B cell (primary cell): ENCODE measurements at regions not wholly inside any gene's neighbourhood (a gene's known extent, or its start where the extent isn't known, plus 50 kb on each side); places are given as distances from the start of the nearest gene placed in this dataset.

Source experiments
- ATAC-seq: fragments of 200-7000 bp; cut with Tn5 transposase; one replicate; pipeline ENCODE4 v1.10.0; 2021; ENCODE audit warnings: low read depth, mild to moderate bottlenecking, moderate number of reproducible peaks, moderate library complexity
- CTCF ChIA-PET: fragments of 350-600 bp; sonication (Branson Sonifier 250); formaldehyde crosslinking; loops from one replicate; lab custom pipeline; 2021; ENCODE audit warnings: antibody characterized with exemption, inconsistent platforms; lab: Charles Lee
- POLR2A ChIA-PET: fragments of 350-600 bp; sonication (Branson Sonifier 250); formaldehyde crosslinking; loops from one replicate; lab custom pipeline; 2021; ENCODE audit warnings: antibody characterized with exemption; lab: Charles Lee
- DNase-seq: peaks from one replicate; pipeline ENCODE4 v3.0.0; 2013
- H2AFZ ChIP-seq: 2 replicates; pipeline ENCODE4 v1.6.1; 2012; ENCODE audit warnings: mild to moderate bottlenecking, low read depth, low read length; ENCODE audit not compliant: insufficient read depth, poor library complexity, severe bottlenecking
- H3K27ac ChIP-seq, 2 donors: 1 replicate in 1 of 2; 2 replicates in 1 of 2; pipeline ENCODE4 v1.5.1; 2012 to 2013; ENCODE audit warnings: low read length in 2 of 2, mild to moderate bottlenecking in 2 of 2, moderate library complexity in 1 of 2
- H3K27me3 ChIP-seq, 4 experiments: fragments of 200-600 bp in 1 of 4; sonication (generic) in 1 of 4; replicated peaks in 1 of 4; 1 replicate in 2 of 4; 2 replicates in 2 of 4; pipeline versions ENCODE4 v1.6.1 to v1.7.0; 2013 to 2016; ENCODE audit warnings: low read length in 3 of 4, mild to moderate bottlenecking in 2 of 4, mixed read lengths in 1 of 4, moderate library complexity in 1 of 4; ENCODE audit not compliant: insufficient read depth in 4 of 4, control insufficient read depth in 3 of 4; ENCODE audit errors: control extremely low read depth in 1 of 4
- H3K36me3 ChIP-seq, 2 experiments: replicated peaks in 1 of 2; 1 replicate in 1 of 2; 2 replicates in 1 of 2; pipeline versions ENCODE4 v1.6.1 to v1.7.1; 2013; ENCODE audit warnings: low read length in 1 of 2; ENCODE audit not compliant: insufficient read depth in 2 of 2, control insufficient read depth in 1 of 2; ENCODE audit errors: control extremely low read depth in 1 of 2, extremely low read depth in 1 of 2
- H3K4me1 ChIP-seq, 2 donors: fragments of 200-600 bp in 1 of 2; sonication (generic) in 1 of 2; 1 replicate in 1 of 2; 2 replicates in 1 of 2; pipeline versions ENCODE4 v1.5.1 to v1.6.1; 2013 to 2017; ENCODE audit warnings: low read length in 2 of 2; ENCODE audit not compliant: control insufficient read depth in 2 of 2, insufficient read depth in 2 of 2
- H3K4me2 ChIP-seq: replicated peaks from 2 replicates; pipeline ENCODE3; 2012; ENCODE audit warnings: mild to moderate bottlenecking, low read depth, low read length; ENCODE audit not compliant: poor library complexity, severe bottlenecking
- H3K4me3 ChIP-seq, 5 experiments: fragments of 200-600 bp in 1 of 5; sonication (generic) in 1 of 5; 1 replicate in 3 of 5; 2 replicates in 2 of 5; pipeline versions ENCODE4 v1.5.1 to v1.7.0; 2011 to 2016; ENCODE audit warnings: low read length in 4 of 5, mild to moderate bottlenecking in 4 of 5, low read depth in 2 of 5, control low read depth in 1 of 5, moderate library complexity in 1 of 5; ENCODE audit not compliant: insufficient read depth in 1 of 5; ENCODE audit errors: control extremely low read depth in 1 of 5, extremely low read depth in 1 of 5
- H3K79me2 ChIP-seq: fragments of 200-600 bp; sonication (generic); one replicate; pipeline ENCODE4 v1.6.0; 2016; ENCODE audit warnings: low read length; ENCODE audit not compliant: control insufficient read depth, insufficient read depth
- H3K9ac ChIP-seq: fragments of 200-600 bp; sonication (generic); 2 replicates; pipeline ENCODE4 v1.6.1; 2017; ENCODE audit warnings: mild to moderate bottlenecking, low read length, moderate library complexity
- H3K9me3 ChIP-seq, 3 donors: one replicate each; pipeline versions ENCODE4 v1.6.1 to v1.7.1; 2013; ENCODE audit warnings: low read length in 2 of 3; ENCODE audit not compliant: control insufficient read depth in 2 of 3, insufficient read depth in 1 of 3; ENCODE audit errors: control extremely low read depth in 1 of 3
- H4K20me1 ChIP-seq: 2 replicates; pipeline ENCODE4 v1.6.0; 2012; ENCODE audit warnings: mild to moderate bottlenecking, low read length; ENCODE audit not compliant: insufficient read depth, control insufficient read depth, poor library complexity, severe bottlenecking
- H3K27ac Mint-ChIP-seq: one replicate; pipeline ENCODE4 v1.8.0; 2021; ENCODE audit warnings: mixed read lengths
- H3K27me3 Mint-ChIP-seq: one replicate; pipeline ENCODE4 v1.8.0; 2021; ENCODE audit warnings: mixed read lengths
- H3K4me1 Mint-ChIP-seq: one replicate; pipeline ENCODE4 v1.8.0; 2021; ENCODE audit warnings: mixed read lengths
- H3K4me3 Mint-ChIP-seq: one replicate; pipeline ENCODE4 v1.8.0; 2021; ENCODE audit warnings: mixed read lengths
- H3K9me3 Mint-ChIP-seq: one replicate; pipeline ENCODE4 v1.8.0; 2022; ENCODE audit warnings: mixed read lengths; ENCODE audit not compliant: insufficient read depth
- CTCF ChIP-seq: fragments of 200-600 bp; IDR thresholded peaks from one replicate; pipeline ENCODE4 v1.8.0; 2022; ENCODE audit warnings: antibody characterized with exemption, mild to moderate bottlenecking
- EZH2 ChIP-seq: IDR thresholded peaks from 2 replicates; pipeline ENCODE4 v1.6.1; 2012; ENCODE audit warnings: borderline replicate concordance, low read depth, mild to moderate bottlenecking, moderate library complexity, low read length; ENCODE audit not compliant: insufficient read depth, poor library complexity, severe bottlenecking
- WGBS: methylation state at CpG from one replicate; pipeline ENCODE4 v1.1.5; 2013; ENCODE audit warnings: missing lambda C conversion rate; ENCODE audit not compliant: insufficient coverage; 5-methylcytosine and 5-hydroxymethylcytosine counted together
- intact Hi-C: fragments of 100-400 bp; cut with micrococcal nuclease; formaldehyde crosslinking; loops from one replicate; pipeline ENCODE4 v1.10.0; 2022

GRCh38 chrX:124203311-124203710, 129.1 kb upstream of the TEX13D start:
- Histone ChIP-seq H4K20me1 (no peaks in the 10 kb centered on the region), H3K4me2 (no peak overlapping the region), H3K4me1 (no peaks in the 10 kb centered on the region), H3K36me3 (no peaks in the 10 kb centered on the region), H3K9ac (no peak overlapping the region), H3K27ac (no peak overlapping the region), H3K27me3 (no peaks in the 10 kb centered on the region), H2AFZ (no peak overlapping the region), H3K79me2 (no peaks in the 10 kb centered on the region), H3K4me3 (no peak overlapping the region), H3K9me3 (no peaks in the 10 kb centered on the region)
- intact Hi-C loops: no loop called here
- Mint-ChIP-seq H3K4me1 (no peaks in the 10 kb centered on the region), H3K27me3 (no peaks in the 10 kb centered on the region), H3K27ac (no peak overlapping the region), H3K4me3 (no peak overlapping the region), H3K9me3 (peaks cover 4% of the 10 kb centered on the region)
- ATAC-seq (no peak), DNase-seq (no peak)
- no CpG with 5 or more reads among the region's 1 CpG for WGBS
- ChIA-PET POLR2A (no interaction called here), CTCF (no interaction called here)
- TF ChIP-seq EZH2 (no peak), CTCF (no peak)

- no peak overlapping the region for H3K27ac Mint-ChIP-seq
- POLR2A ChIA-PET: no interaction called here
- intact Hi-C loops: no loop called here
- peaks cover 10% of the 10 kb centered on the region for H3K4me1 Mint-ChIP-seq
- Histone ChIP-seq H3K79me2 (no peaks in the 10 kb centered on the region), H3K27me3 (no peaks in the 10 kb centered on the region), H3K4me2 (peak overlapping the region; percentile 26), H4K20me1 (no peaks in the 10 kb centered on the region), H3K9me3 (no peaks in the 10 kb centered on the region), H2AFZ (no peak overlapping the region), H3K27ac (no peak overlapping the region), H3K9ac (no peak overlapping the region), H3K36me3 (no peaks in the 10 kb centered on the region), H3K4me1 (peaks cover 4 to 5% of the 10 kb centered on the region in 2 donors), H3K4me3 (no peak overlapping the region)
- TF ChIP-seq EZH2: no peak
- no peak for TF ChIP-seq CTCF
- H3K9me3 Mint-ChIP-seq: no peaks in the 10 kb centered on the region
- CTCF ChIA-PET: no interaction called here
- H3K4me3 Mint-ChIP-seq: no peak overlapping the region
- WGBS: no CpG with 5 or more reads among the region's 5 CpGs
- DNase-seq (no peak), ATAC-seq (no peak)
- H3K27me3 Mint-ChIP-seq: no peaks in the 10 kb centered on the region
Observed at GRCh38 chrX:124208660-124209059, 123.8 kb upstream of the TEX13D start.
